Jurkat, Clone E6-1 (cell line): ENCODE measurements at regions not wholly inside any gene's neighbourhood (a gene's known extent, or its start where the extent isn't known, plus 50 kb on each side); places are given as distances from the start of the nearest gene placed in this dataset.
"Not testable (repeated sequence)": the region's sequence is repeated elsewhere in the genome, so short reads cannot be mapped to it uniquely, and the experiment has no call there.

Experiments
- DNase-seq: peaks from one replicate; pipeline ENCODE4 v3.0.0-alpha.2; 2011; ENCODE audit warnings: low read depth, low spot score
- H3K4me3 ChIP-seq: 2 replicates; pipeline ENCODE4 v1.5.1; 2011; ENCODE audit warnings: mild to moderate bottlenecking, low read length, control low read depth, moderate library complexity

- H3K4me3 ChIP-seq: no peak overlapping the region
Measured at GRCh38 chr14:83128783-83129182, 1595.1 kb upstream of the SEL1L start.

GRCh38 chr14:83129496-83129895 is 1595.8 kb upstream of the SEL1L start:
- H3K4me3 ChIP-seq: no peak overlapping the region
- no peak for DNase-seq

More at GRCh38 chr14:83128783-83129182, 1595.1 kb upstream of the SEL1L start:
- DNase-seq: no peak

- DNase-seq: no peak
- H3K4me3 ChIP-seq: no peak overlapping the region
Measured at GRCh38 chr14:83133981-83134645, 1600.5 kb upstream of the SEL1L start.

- no peak overlapping the region for H3K4me3 ChIP-seq
- no peak for DNase-seq
Measured at GRCh38 chr14:83140756-83141155, 1607.1 kb upstream of the SEL1L start.

- H3K4me3 ChIP-seq: no peak overlapping the region
- no peak for DNase-seq
Measured at GRCh38 chr14:83147006-83147405, 1613.4 kb upstream of the SEL1L start.

DNA sequence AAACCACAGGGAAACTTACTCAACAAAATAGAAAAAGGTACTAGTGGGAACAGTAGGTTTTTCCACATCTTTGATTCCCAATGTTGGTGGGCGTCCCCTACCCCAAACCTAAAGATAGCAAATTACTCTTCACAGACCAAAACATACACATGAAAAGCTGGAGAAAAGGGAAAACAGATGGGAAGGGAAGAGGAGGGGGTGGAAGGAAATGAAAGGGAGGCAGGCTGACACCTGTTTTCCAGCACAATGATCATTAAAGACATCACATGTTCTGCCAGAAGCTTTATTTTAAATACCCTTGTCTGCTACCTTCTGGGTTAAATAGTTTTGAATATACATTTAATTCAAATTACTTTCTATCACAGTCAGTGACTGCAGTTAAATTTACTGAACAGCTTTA is 1617.9 kb upstream of the SEL1L start:
- H3K4me3 ChIP-seq: no peak overlapping the region
- DNase-seq: no peak

DNA sequence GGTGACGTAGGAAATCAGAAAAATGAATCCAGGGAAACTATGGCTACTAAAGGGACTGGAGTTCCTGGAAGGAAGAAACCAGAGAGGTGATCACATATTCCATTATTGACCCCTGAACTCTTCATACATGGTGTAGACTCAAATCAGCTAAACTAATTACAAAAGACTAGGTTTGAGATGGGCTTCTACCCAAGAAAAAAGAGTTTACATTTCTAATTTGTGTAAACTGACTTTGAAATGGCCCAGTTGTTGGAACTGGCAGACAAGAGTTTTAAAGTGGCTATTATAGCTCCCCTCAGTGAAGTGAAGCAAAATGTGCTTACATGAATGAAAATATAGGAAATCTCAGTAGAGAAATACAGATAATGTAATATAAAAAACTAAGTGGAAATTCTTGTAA is 1619.4 kb upstream of the SEL1L start:
- DNase-seq: no peak
- H3K4me3 ChIP-seq: no peak overlapping the region

GRCh38 chr14:83162361-83162929 is 1628.8 kb upstream of the SEL1L start:
- no peak overlapping the region for H3K4me3 ChIP-seq
- DNase-seq: no peak

- DNase-seq: no peak
Measured at GRCh38 chr14:83163016-83163415, 1629.4 kb upstream of the SEL1L start.

DNA sequence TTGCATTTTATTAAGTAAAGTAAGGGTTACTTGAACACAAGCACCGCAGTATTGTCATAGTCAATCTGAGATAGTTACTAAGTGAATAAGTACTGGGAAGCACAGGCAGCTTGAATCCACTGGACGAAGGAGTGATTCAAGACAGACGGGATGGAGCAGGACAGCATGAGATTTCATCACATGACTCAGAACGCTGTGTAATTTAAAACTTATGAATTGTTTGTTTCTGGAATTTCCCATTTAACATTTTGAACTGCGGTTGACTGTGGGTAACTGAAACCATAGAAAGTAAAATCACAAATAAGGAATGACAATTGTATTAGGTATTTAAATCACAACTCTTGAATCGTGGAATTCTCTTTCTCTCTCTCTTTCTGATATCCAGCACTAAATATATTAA is 1630.4 kb upstream of the SEL1L start:
- DNase-seq: no peak
- H3K4me3 ChIP-seq: no peak overlapping the region

More at GRCh38 chr14:83163016-83163415, 1629.4 kb upstream of the SEL1L start:
- no peak overlapping the region for H3K4me3 ChIP-seq

- no peak overlapping the region for H3K4me3 ChIP-seq
- DNase-seq: no peak
Measured at GRCh38 chr14:83164591-83164990, 1630.9 kb upstream of the SEL1L start.

DNA sequence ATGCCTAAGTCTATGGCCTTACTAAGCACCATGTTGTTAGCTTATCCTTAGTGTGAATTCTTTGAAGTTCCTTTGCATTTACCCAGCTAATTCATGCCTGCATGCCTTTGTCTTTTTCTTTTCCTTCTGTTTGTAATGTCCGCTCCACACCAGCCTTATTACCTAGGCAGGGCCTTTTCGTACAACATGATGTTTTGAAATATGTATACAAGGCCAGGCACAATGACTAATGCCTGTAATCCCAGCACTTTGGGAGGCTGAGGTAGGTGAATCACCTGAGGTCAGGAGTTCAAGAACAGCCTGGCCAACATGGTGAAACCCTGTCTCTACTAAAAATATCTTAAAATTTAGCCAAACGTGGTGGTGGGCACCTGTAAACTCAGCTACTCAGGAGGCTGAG is 1636.5 kb upstream of the SEL1L start:
- no peak overlapping the region for H3K4me3 ChIP-seq
- no peak for DNase-seq

DNA sequence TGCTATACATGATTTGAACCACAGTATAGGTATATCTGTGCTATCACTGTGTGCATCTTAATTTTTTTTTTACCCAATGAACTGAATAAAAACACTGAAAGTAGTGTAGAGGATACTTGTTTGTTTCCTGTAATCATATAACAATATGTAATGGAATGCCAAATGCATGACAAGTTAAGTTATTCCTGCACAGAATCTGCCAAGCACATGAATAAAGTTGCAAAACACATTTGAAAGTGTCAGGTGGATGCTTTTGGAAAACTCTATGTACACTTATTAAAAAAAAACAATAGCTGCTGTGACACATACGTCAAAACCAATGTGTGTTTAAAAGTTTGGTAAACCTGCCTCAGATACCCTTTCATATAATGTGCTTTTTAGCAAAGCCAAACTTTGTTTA is 1638.1 kb upstream of the SEL1L start:
- DNase-seq: no peak

DNA sequence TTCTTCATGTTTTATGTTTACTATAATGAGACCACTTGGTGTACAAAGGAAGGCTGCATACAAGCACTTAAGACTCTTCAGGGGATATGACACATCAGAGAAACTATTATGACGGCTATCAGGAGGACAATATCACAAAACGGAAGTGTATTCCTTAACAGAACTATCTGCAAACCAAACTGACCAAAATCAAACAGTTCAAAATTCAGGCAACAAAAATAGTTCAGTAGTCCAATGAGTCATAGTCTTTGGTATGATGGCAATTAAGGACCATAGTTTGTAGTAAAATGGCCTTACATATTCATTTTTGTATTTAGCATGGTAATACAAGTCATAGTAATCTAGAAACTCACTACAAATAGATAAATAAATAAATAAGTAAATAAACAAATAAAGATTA is 1638.7 kb upstream of the SEL1L start:
- no peak overlapping the region for H3K4me3 ChIP-seq
- DNase-seq: no peak

More for the DNA sequence above, 1638.1 kb upstream of the SEL1L start:
- H3K4me3 ChIP-seq: no peak overlapping the region

DNA sequence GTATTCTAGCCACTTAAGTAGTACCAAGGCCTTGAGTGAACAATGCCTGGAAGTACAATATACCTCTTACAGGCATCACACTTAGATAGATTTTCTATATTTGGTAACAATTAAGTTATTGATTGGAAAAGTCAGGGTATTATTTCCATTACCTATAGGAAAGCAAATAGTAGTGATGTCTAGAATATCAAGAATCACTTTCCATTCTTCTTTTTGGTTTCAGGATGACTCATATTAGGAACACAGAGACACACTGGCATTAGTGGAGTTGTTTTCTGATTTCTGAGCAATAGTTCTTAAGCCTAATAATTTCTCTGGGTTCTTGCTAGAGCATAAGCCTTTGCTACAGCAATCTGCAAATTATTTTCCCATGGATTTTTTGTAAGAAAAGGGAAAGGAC is 1640.0 kb upstream of the SEL1L start:
- no peak overlapping the region for H3K4me3 ChIP-seq
- DNase-seq: no peak

DNA sequence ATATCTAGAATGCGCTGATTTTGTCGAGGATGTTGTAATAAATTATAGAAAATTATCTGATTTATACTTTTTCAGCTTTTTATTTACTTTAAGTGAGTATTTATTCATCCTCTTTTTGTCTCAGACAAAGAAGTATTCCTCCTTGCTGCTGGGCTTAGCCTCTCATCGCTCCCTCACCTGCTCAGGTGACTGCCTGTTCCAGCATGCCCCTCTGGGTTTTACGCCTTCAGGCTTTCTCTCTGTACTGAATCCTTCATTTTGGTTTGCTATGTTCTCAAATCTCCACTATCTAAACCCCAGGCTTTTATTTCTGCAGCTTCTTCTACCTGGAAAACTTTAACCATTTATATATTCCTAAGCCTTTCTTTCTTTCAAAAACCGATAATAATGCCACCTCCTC is 1650.9 kb upstream of the SEL1L start:
- H3K4me3 ChIP-seq: no peak overlapping the region
- DNase-seq: no peak

DNA sequence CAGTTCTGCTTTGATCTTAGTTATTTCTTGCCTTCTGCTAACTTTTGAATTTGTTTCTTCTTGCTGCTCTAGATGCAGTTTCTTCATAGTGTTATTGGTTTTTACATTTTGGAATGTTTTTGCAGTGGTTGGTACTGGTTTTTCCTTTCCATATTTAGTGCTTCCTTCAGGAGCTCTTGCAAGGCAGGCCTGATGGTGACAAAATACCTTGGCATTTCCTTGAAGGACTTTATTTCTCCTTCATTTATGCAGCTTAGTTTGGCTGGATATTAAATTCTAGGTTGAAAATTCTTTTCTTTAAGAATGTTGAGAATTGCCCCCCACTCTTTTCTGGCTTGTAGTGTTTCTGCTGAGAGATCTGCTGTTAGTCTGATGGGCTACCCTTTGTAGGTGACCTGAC is 1654.7 kb upstream of the SEL1L start:
- not testable (repeated sequence) for H3K4me3 ChIP-seq, DNase-seq

GRCh38 chr14:83196236-83196635 is 1662.6 kb upstream of the SEL1L start:
- no peak for DNase-seq
- no peak overlapping the region for H3K4me3 ChIP-seq

- H3K4me3 ChIP-seq: no peak overlapping the region
- DNase-seq: no peak
Measured at GRCh38 chr14:83197271-83197670, 1663.6 kb upstream of the SEL1L start.

GRCh38 chr14:83207550-83207949 is 1673.9 kb upstream of the SEL1L start:
- DNase-seq: no peak
- no peak overlapping the region for H3K4me3 ChIP-seq

GRCh38 chr14:83208341-83208740 is 1674.7 kb upstream of the SEL1L start:
- no peak overlapping the region for H3K4me3 ChIP-seq
- no peak for DNase-seq
